ENCODE measurements at regions not wholly inside any gene's neighbourhood (a gene's known extent, or its start where the extent isn't known, plus 50 kb on each side); places are given as distances from the start of the nearest gene placed in this dataset.

- TF ChIP-seq, protein P1, sequence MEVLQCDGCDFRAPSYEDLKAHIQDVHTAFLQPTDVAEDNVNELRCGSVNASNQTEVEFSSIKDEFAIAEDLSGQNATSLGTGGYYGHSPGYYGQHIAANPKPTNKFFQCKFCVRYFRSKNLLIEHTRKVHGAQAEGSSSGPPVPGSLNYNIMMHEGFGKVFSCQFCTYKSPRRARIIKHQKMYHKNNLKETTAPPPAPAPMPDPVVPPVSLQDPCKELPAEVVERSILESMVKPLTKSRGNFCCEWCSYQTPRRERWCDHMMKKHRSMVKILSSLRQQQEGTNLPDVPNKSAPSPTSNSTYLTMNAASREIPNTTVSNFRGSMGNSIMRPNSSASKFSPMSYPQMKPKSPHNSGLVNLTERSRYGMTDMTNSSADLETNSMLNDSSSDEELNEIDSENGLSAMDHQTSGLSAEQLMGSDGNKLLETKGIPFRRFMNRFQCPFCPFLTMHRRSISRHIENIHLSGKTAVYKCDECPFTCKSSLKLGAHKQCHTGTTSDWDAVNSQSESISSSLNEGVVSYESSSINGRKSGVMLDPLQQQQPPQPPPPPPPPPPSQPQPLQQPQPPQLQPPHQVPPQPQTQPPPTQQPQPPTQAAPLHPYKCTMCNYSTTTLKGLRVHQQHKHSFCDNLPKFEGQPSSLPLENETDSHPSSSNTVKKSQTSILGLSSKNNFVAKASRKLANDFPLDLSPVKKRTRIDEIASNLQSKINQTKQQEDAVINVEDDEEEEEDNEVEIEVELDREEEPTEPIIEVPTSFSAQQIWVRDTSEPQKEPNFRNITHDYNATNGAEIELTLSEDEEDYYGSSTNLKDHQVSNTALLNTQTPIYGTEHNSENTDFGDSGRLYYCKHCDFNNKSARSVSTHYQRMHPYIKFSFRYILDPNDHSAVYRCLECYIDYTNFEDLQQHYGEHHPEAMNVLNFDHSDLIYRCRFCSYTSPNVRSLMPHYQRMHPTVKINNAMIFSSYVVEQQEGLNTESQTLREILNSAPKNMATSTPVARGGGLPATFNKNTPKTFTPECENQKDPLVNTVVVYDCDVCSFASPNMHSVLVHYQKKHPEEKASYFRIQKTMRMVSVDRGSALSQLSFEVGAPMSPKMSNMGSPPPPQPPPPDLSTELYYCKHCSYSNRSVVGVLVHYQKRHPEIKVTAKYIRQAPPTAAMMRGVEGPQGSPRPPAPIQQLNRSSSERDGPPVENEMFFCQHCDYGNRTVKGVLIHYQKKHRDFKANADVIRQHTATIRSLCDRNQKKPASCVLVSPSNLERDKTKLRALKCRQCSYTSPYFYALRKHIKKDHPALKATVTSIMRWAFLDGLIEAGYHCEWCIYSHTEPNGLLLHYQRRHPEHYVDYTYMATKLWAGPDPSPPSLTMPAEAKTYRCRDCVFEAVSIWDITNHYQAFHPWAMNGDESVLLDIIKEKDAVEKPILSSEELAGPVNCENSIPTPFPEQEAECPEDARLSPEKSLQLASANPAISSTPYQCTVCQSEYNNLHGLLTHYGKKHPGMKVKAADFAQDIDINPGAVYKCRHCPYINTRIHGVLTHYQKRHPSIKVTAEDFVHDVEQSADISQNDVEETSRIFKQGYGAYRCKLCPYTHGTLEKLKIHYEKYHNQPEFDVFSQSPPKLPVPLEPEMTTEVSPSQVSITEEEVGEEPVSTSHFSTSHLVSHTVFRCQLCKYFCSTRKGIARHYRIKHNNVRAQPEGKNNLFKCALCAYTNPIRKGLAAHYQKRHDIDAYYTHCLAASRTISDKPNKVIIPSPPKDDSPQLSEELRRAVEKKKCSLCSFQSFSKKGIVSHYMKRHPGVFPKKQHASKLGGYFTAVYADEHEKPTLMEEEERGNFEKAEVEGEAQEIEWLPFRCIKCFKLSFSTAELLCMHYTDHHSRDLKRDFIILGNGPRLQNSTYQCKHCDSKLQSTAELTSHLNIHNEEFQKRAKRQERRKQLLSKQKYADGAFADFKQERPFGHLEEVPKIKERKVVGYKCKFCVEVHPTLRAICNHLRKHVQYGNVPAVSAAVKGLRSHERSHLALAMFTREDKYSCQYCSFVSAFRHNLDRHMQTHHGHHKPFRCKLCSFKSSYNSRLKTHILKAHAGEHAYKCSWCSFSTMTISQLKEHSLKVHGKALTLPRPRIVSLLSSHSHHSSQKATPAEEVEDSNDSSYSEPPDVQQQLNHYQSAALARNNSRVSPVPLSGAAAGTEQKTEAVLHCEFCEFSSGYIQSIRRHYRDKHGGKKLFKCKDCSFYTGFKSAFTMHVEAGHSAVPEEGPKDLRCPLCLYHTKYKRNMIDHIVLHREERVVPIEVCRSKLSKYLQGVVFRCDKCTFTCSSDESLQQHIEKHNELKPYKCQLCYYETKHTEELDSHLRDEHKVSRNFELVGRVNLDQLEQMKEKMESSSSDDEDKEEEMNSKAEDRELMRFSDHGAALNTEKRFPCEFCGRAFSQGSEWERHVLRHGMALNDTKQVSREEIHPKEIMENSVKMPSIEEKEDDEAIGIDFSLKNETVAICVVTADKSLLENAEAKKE (CRISPR knock-in tag; IDR thresholded peaks at IDR 0.05): no peak
These were observed 847.9 kb upstream of the TMEM132C start (continued) for GRCh38 chr12:127419111-127419510.

GRCh38 chr12:127421614-127422013 lies 845.4 kb upstream of the TMEM132C start:
- Mint-ChIP-seq H3K4me1 (no peaks in the 10 kb centered on the region), H3K27me3 (ENCODE audit: insufficient read depth, low read depth, poor library complexity) (peaks cover 7% of the 10 kb centered on the region), H3K4me3 (no peak overlapping the region), H3K36me3 (ENCODE audit: low read depth) (peaks cover 45% of the 10 kb centered on the region), H3K9me3 (peaks cover 100% of the 10 kb centered on the region), H3K27ac (no peak overlapping the region)
- Histone ChIP-seq H3K27ac (ENCODE audit: low read depth) (no peak overlapping the region), H4K20me1 (replicated peaks; ENCODE audit: insufficient read depth) (no peaks in the 10 kb centered on the region), H3K79me2 (replicated peaks; ENCODE audit: insufficient read depth) (no peaks in the 10 kb centered on the region), H3K4me1 (ENCODE audit: insufficient read depth) (no peaks in the 10 kb centered on the region), H2AFZ (no peak overlapping the region), H3K4me3 (no peak overlapping the region), H3F3A (replicated peaks; ENCODE audit: low read depth) (no peaks in the 10 kb centered on the region), H3K27me3 (ENCODE audit: insufficient read depth) (no peaks in the 10 kb centered on the region), H3K36me3 (ENCODE audit: insufficient read depth) (no peaks in the 10 kb centered on the region; the same call in 1 of the 2 replicates), H3K9me2 (ENCODE audit: insufficient read depth) (no peaks in the 10 kb centered on the region), H3K4me2 (no peak overlapping the region)
- ATAC-seq: no peak
- no peak for DNase-seq (ENCODE audit: low spot score)
- TF ChIP-seq NANOG (IDR thresholded peaks at IDR 0.05; ENCODE audit: borderline replicate concordance) (no peak), ZNF114 (CRISPR knock-in tag; IDR thresholded peaks at IDR 0.05) (no peak), EZH2phosphoT487 (IDR thresholded peaks at IDR 0.05; ENCODE audit: unreplicated experiment) (no peak), POLR2AphosphoS5 (IDR thresholded peaks at IDR 0.05; ENCODE audit: low read depth) (no peak), CTCF (conservative IDR thresholded peaks at IDR 0.05; ENCODE audit: low read depth in 2 of 2) (no peak), STAT1 (IDR thresholded peaks at IDR 0.05; ENCODE audit: unreplicated experiment) (no peak), JUNB (IDR thresholded peaks at IDR 0.05; ENCODE audit: unreplicated experiment) (no peak), CREB1 (CRISPR knock-in tag; IDR thresholded peaks at IDR 0.05; ENCODE audit: low read depth) (no peak)
- TF ChIP-seq, protein P1 (CRISPR knock-in tag; IDR thresholded peaks at IDR 0.05): no peak
